Erythroblast (primary cell): ENCODE measurements at regions not wholly inside any gene's neighbourhood (a gene's known extent, or its start where the extent isn't known, plus 50 kb on each side); places are given as distances from the start of the nearest gene placed in this dataset.

ENCODE experiments used
- GATA1 ChIP-seq: IDR thresholded peaks from 2 replicates; pipeline ENCODE4 v1.6.1; 2011; ENCODE audit warnings: low read depth, mild to moderate bottlenecking, control low read depth, low read length, moderate library complexity
- POLR2A ChIP-seq: IDR thresholded peaks from 2 replicates; pipeline ENCODE4 v1.6.1; 2011; ENCODE audit warnings: mild to moderate bottlenecking, low read length

- TF ChIP-seq POLR2A = no peak
- no peak for TF ChIP-seq GATA1
Measured at GRCh38 chr4:170413951-170414350, 324.2 kb upstream of the AADAT start.
